ENCODE measurements at regions not wholly inside any gene's neighbourhood (a gene's known extent, or its start where the extent isn't known, plus 50 kb on each side); places are given as distances from the start of the nearest gene placed in this dataset.

GRCh38 chr16:74090871-74091270 is 205.7 kb upstream of the PSMD7 start:
- 70% methylated on average over 4 of the region's 4 CpGs for WGBS
- Histone ChIP-seq H3K27ac (no peak overlapping the region), H3K4me1 (no peaks in the 10 kb centered on the region), H3K9me3 (no peaks in the 10 kb centered on the region), H3K27me3 (no peaks in the 10 kb centered on the region), H3K36me3 (no peaks in the 10 kb centered on the region), H3K4me3 (no peak overlapping the region)
- DNase-seq (ENCODE audit: low spot score in 2 of 2), result no peak
- TF ChIP-seq POLR2AphosphoS5 (IDR thresholded peaks at IDR 0.05), result no peak
- no peak for TF ChIP-seq CTCF (IDR thresholded peaks at IDR 0.05)
- TF ChIP-seq EP300 (IDR thresholded peaks at IDR 0.05), result no peak
- TF ChIP-seq POLR2A (IDR thresholded peaks at IDR 0.05), result no peak

DNA sequence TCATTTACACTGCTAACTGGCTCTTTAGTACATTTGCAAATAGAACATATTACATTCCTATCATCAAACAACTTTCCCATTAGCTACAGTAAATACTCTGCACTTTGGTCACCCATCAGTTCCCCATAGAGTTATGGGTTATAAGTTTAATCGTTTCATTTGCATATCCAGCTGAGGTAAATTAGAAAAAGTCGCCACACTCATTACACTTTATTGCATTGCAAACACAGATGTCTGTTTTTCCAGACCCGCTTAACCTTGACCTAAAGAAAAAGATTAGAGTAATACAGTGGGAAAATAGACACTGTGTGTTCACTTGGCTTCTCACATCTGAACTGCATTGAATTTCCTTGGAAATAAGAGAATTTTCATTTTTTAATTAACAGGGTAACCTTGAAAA is 213.1 kb upstream of the PSMD7 start:
- WGBS, result 87% methylated on average over 3 of the region's 3 CpGs
- H3K27ac ChIP-seq, result no peak overlapping the region
- TF ChIP-seq EP300 (IDR thresholded peaks at IDR 0.05) (no peak), CTCF (IDR thresholded peaks at IDR 0.05) (no peak), POLR2AphosphoS5 (IDR thresholded peaks at IDR 0.05) (no peak), POLR2A (IDR thresholded peaks at IDR 0.05) (no peak)

GRCh38 chr16:74080311-74080710 is 216.3 kb upstream of the PSMD7 start:
- H3K9me3 ChIP-seq, result no peaks in the 10 kb centered on the region
- no peak overlapping the region for H3K4me3 ChIP-seq
- TF ChIP-seq CTCF (IDR thresholded peaks at IDR 0.05), result no peak
- no peak for TF ChIP-seq POLR2AphosphoS5 (IDR thresholded peaks at IDR 0.05)
- no peak for TF ChIP-seq POLR2A (IDR thresholded peaks at IDR 0.05)
- TF ChIP-seq EP300 (IDR thresholded peaks at IDR 0.05), result no peak
- no peaks in the 10 kb centered on the region for H3K27me3 ChIP-seq
- H3K36me3 ChIP-seq, result no peaks in the 10 kb centered on the region
- no peaks in the 10 kb centered on the region for H3K4me1 ChIP-seq
- DNase-seq (ENCODE audit: low spot score in 2 of 2), result no peak
- no peak overlapping the region for H3K27ac ChIP-seq
- WGBS, result 72% methylated on average over 8 of the region's 8 CpGs

More for the DNA sequence above, 213.1 kb upstream of the PSMD7 start:
- Histone ChIP-seq H3K27me3 (no peaks in the 10 kb centered on the region), H3K4me1 (no peaks in the 10 kb centered on the region), H3K36me3 (no peaks in the 10 kb centered on the region), H3K4me3 (no peak overlapping the region), H3K9me3 (no peaks in the 10 kb centered on the region)
- DNase-seq (ENCODE audit: low spot score in 2 of 2), result no peak

DNA sequence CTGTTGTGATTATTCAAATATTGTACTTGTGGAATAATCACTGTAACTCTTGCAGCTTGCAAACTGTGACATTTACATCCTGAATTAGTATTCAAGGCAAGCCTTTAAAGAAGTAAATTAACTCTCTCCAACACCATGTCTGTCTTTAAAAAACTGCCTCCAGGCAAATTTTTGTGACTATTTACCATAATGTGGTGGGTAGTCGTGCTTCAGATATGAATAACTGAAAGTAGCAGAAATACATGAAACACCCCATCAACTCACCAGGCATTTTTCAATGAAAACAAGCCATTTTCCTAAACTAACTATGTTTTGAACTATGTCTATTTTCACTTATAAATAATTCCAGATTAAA is 217.4 kb upstream of the PSMD7 start:
- Histone ChIP-seq H3K36me3 (no peaks in the 10 kb centered on the region), H3K4me3 (no peak overlapping the region), H3K4me1 (no peaks in the 10 kb centered on the region), H3K9me3 (no peaks in the 10 kb centered on the region), H3K27ac (no peak overlapping the region), H3K27me3 (no peaks in the 10 kb centered on the region)
- DNase-seq (ENCODE audit: low spot score in 2 of 2), result no peak
- TF ChIP-seq POLR2AphosphoS5 (IDR thresholded peaks at IDR 0.05) (no peak), POLR2A (IDR thresholded peaks at IDR 0.05) (no peak)
- 42% methylated on average over 1 of the region's 1 CpG for WGBS

DNA sequence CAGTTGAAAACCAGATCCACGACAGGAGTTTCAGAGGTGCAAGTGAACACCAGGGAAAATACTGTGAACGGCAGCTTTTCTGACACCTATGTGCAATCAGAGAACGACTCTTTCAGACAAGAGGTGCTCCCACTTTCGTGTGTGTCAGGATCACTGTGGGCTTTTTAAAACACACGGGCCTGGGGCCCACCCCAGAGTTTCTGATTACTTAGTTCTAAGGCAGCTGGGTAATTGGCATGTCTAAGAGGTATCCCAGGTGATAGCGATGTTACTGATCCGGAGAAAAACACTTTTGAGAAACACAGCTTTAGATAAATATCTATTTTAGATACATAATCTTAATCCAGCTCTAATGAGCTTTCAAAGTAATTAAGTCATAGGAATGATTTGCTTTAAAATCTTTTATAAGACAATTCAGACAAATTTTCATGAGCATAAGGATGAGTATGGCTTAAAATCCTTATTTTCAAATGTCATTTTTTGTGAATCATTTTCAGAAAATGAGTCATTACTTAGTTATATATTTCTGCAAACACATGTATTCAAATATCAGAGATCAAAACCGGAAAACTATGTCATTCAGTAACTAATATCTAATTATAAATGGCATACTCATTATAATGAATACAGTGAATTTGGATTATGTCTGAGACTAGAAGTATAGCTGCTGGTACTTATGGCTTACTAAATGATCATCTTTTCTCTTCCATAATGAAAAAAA is 217.9 kb upstream of the PSMD7 start:
- no peak for DNase-seq (ENCODE audit: low spot score in 2 of 2)
- Histone ChIP-seq H3K9me3 (no peaks in the 10 kb centered on the region), H3K4me3 (no peak overlapping the region), H3K27me3 (no peaks in the 10 kb centered on the region), H3K4me1 (no peaks in the 10 kb centered on the region), H3K27ac (no peak overlapping the region), H3K36me3 (no peaks in the 10 kb centered on the region)
- no peak for TF ChIP-seq CTCF (IDR thresholded peaks at IDR 0.05)
- no peak for TF ChIP-seq EP300 (IDR thresholded peaks at IDR 0.05)
- no peak for TF ChIP-seq POLR2AphosphoS5 (IDR thresholded peaks at IDR 0.05)
- TF ChIP-seq POLR2A (IDR thresholded peaks at IDR 0.05), result no peak
- 64% methylated on average over 8 of the region's 8 CpGs for WGBS

DNA sequence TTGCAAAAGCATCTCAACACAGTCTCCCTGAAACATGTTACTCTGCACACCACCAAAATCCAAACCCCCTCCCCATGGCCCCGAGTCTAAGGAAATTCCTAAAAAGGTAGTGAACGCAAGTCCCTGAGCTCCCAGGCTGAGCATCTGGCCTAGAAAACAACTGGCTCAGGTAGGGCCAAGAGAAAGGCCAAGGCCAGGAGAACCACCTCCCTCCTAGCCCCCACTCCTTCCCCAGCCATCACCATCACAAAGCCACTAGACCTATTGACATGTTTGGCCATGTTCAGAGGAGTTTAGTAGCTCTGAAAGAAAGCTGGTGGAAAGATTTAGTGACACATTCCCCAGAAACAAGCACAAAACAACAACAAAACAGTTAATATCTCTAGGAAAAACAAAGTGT is 220.0 kb upstream of the PSMD7 start:
- no peaks in the 10 kb centered on the region for H3K36me3 ChIP-seq
- DNase-seq (ENCODE audit: low spot score in 2 of 2), result no peak

More for the DNA sequence above, 220.0 kb upstream of the PSMD7 start:
- Histone ChIP-seq H3K27me3 (no peaks in the 10 kb centered on the region), H3K4me1 (no peaks in the 10 kb centered on the region), H3K9me3 (no peaks in the 10 kb centered on the region), H3K27ac (no peak overlapping the region), H3K4me3 (no peak overlapping the region)
- no peak for TF ChIP-seq EP300 (IDR thresholded peaks at IDR 0.05)
- TF ChIP-seq POLR2A (IDR thresholded peaks at IDR 0.05), result no peak
- TF ChIP-seq CTCF (IDR thresholded peaks at IDR 0.05), result no peak
- TF ChIP-seq POLR2AphosphoS5 (IDR thresholded peaks at IDR 0.05), result no peak
- 83% methylated on average over 2 of the region's 2 CpGs for WGBS

Measured in suprapubic skin (tissue), 4 donors.